Eye (tissue), 1 donor: ENCODE measurements at regions not wholly inside any gene's neighbourhood (a gene's known extent, or its start where the extent isn't known, plus 50 kb on each side); places are given as distances from the start of the nearest gene placed in this dataset.
"Not testable (repeated sequence)": the region's sequence is repeated elsewhere in the genome, so short reads cannot be mapped to it uniquely, and the experiment has no call there.

ENCODE experiments used
- DNase-seq: peaks from one replicate; pipeline ENCODE4 v3.0.0-alpha.2; 2015

- DNase-seq: no peak
Measured at GRCh38 chr7:91710881-91711280, 169.6 kb downstream of the MTERF1 start.

GRCh38 chr7:91713669-91714068 is 166.8 kb downstream of the MTERF1 start:
- DNase-seq: no peak

GRCh38 chr7:91717681-91718470 is 162.6 kb downstream of the MTERF1 start:
- no peak for DNase-seq

- peak; percentile 27 for DNase-seq
Measured at GRCh38 chr7:91719008-91719407, 161.5 kb downstream of the MTERF1 start.

GRCh38 chr7:91720260-91720937 is 160.1 kb downstream of the MTERF1 start:
- no peak for DNase-seq

GRCh38 chr7:91722831-91723230 is 157.7 kb downstream of the MTERF1 start:
- no peak for DNase-seq

GRCh38 chr7:91729046-91729445 is 151.5 kb downstream of the MTERF1 start:
- DNase-seq: not testable (repeated sequence)

- peak; percentile 67 for DNase-seq
Measured at GRCh38 chr7:91731976-91732375, 148.5 kb downstream of the MTERF1 start.

GRCh38 chr7:91749418-91749817 is 131.1 kb downstream of the MTERF1 start:
- no peak for DNase-seq

GRCh38 chr7:91750091-91750490 is 130.4 kb downstream of the MTERF1 start:
- no peak for DNase-seq

- no peak for DNase-seq
Measured at GRCh38 chr7:91752102-91752501, 128.4 kb downstream of the MTERF1 start.

- not testable (repeated sequence) for DNase-seq
Measured at GRCh38 chr7:91754280-91754679, 126.2 kb downstream of the MTERF1 start.

- not testable (repeated sequence) for DNase-seq
Measured at GRCh38 chr7:91755121-91755520, 125.4 kb downstream of the MTERF1 start.

- no peak for DNase-seq
Measured at GRCh38 chr7:91759205-91759863, 121.2 kb downstream of the MTERF1 start.

GRCh38 chr7:91767820-91768219 is 112.7 kb downstream of the MTERF1 start:
- no peak for DNase-seq

GRCh38 chr7:91771394-91771793 is 109.1 kb downstream of the MTERF1 start:
- no peak for DNase-seq

- DNase-seq: peak; percentile 16
Measured at GRCh38 chr7:91771921-91772815, 108.3 kb downstream of the MTERF1 start.

GRCh38 chr7:91776171-91776570 is 104.3 kb downstream of the MTERF1 start:
- DNase-seq: no peak

- DNase-seq: no peak
Measured at GRCh38 chr7:91777522-91777921, 103.0 kb downstream of the MTERF1 start.

- no peak for DNase-seq
Measured at GRCh38 chr7:91778416-91778815, 102.1 kb downstream of the MTERF1 start.

- DNase-seq: no peak
Measured at GRCh38 chr7:91780521-91780920, 100.0 kb downstream of the MTERF1 start.

GRCh38 chr7:91784469-91784868 is 96.0 kb downstream of the MTERF1 start:
- DNase-seq: peak; percentile 59

GRCh38 chr7:91787931-91788330 is 92.6 kb downstream of the MTERF1 start:
- peak; percentile 19 for DNase-seq
